ENCODE measurements at regions not wholly inside any gene's neighbourhood (a gene's known extent, or its start where the extent isn't known, plus 50 kb on each side); places are given as distances from the start of the nearest gene placed in this dataset.

DNA sequence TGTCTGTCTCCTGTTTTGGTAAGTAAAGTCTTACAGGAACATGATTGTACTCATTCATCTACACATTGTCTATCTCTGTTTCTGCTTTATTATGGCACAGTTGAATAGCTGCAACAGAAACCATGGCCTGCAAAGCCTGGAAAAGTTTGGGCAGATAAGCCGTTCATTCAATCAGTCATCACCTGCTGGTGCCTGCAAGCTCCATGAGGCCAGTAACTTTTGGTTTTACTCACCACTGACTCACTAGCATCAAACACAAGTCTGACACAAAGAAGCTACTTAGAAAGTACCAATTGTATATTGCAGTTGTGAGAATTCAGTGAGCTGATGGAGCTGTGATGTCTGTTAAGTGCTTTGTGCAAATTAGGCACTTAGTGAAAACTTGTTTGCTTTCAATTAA lies 373.6 kb upstream of the SGCD start:
- TF ChIP-seq, protein P1, sequence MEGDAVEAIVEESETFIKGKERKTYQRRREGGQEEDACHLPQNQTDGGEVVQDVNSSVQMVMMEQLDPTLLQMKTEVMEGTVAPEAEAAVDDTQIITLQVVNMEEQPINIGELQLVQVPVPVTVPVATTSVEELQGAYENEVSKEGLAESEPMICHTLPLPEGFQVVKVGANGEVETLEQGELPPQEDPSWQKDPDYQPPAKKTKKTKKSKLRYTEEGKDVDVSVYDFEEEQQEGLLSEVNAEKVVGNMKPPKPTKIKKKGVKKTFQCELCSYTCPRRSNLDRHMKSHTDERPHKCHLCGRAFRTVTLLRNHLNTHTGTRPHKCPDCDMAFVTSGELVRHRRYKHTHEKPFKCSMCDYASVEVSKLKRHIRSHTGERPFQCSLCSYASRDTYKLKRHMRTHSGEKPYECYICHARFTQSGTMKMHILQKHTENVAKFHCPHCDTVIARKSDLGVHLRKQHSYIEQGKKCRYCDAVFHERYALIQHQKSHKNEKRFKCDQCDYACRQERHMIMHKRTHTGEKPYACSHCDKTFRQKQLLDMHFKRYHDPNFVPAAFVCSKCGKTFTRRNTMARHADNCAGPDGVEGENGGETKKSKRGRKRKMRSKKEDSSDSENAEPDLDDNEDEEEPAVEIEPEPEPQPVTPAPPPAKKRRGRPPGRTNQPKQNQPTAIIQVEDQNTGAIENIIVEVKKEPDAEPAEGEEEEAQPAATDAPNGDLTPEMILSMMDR (IDR thresholded peaks at IDR 0.05): no peak
- TF ChIP-seq POLR2A (IDR thresholded peaks at IDR 0.05): no peak
